ENCODE measurements at regions not wholly inside any gene's neighbourhood (a gene's known extent, or its start where the extent isn't known, plus 50 kb on each side); places are given as distances from the start of the nearest gene placed in this dataset.

DNA sequence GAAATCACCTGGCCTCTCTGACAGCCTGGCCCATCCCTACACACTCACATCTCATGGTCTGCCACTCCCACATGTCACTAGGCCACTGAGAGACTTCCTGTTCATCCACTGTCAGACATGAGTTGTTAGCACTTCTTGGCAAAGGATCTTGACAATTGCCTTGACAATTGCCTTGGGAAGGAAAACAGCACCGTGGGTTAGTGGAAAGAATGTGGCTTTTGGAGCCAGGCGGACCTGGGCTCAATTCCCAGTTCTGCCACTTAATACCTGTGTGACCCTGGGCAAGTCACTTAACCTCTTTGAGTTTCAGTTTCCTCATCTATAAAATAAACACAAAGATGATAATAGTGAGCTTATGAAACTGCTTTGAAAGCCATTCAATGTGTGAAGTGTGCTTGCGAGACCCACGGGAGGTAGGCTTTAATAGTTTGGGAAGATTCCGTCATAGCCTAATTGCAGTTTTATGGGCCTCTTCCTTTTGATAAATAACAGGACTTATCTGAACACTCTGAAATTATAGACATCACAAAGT is 250.4 kb downstream of the C12orf75 start:
- no peaks in the 10 kb centered on the region for H3K4me1 ChIP-seq (ENCODE audit: control insufficient read depth, insufficient read depth, low read length, poor library complexity, severe bottlenecking)
- ATAC-seq (ENCODE audit: low read depth in 2 of 2) (no peak), DNase-seq (no peak)
- H3K9me3 ChIP-seq (ENCODE audit: control insufficient read depth in 2 of 2, low read length in 2 of 2), result no peaks in the 10 kb centered on the region
- H3K9me3 Mint-ChIP-seq, result peaks cover 0 to 5% (median 0%) of the 10 kb centered on the region in 7 donors
- H3K4me3 Mint-ChIP-seq, result no peak overlapping the region
- no peaks in the 10 kb centered on the region for H3K36me3 Mint-ChIP-seq
- no peak overlapping the region for H3K4me3 ChIP-seq (ENCODE audit: low read depth, low read length)
- no peak overlapping the region for H3K27ac ChIP-seq (ENCODE audit: insufficient read depth, low read length, poor library complexity, severe bottlenecking)
- no peaks in the 10 kb centered on the region for H3K27me3 Mint-ChIP-seq
- peaks cover 7% of the 10 kb centered on the region for H3K27me3 ChIP-seq (ENCODE audit: control insufficient read depth, insufficient read depth, low read length)
- H3K4me1 Mint-ChIP-seq, result no peaks in the 10 kb centered on the region
- H3K27ac Mint-ChIP-seq, result no peak overlapping the region
- H3K36me3 ChIP-seq (ENCODE audit: control insufficient read depth, insufficient read depth, low read length), result no peaks in the 10 kb centered on the region

DNA sequence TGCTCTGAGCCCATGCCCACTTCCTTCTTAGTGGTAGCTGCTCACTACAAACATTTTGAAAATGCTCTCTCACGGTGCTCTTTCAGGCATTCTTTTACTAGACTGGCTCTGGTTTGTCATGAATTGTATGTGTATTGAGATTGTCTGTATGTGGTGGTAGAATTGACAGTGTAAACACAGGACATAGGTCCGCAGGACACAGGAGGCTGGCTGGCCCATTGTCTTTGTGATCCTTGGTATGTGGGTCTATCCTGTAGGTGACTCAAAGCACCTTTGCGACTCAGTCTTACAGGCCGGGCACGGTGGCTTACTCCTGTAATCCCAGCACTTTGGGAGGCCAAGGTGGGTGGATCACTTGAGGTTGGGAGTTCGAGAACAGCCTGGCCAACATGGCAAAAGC is 250.9 kb downstream of the C12orf75 start:
- Mint-ChIP-seq H3K4me3 (no peak overlapping the region), H3K27ac (no peak overlapping the region), H3K9me3 (peaks cover 0 to 5% (median 0%) of the 10 kb centered on the region in 7 donors), H3K36me3 (no peaks in the 10 kb centered on the region), H3K4me1 (no peaks in the 10 kb centered on the region), H3K27me3 (no peaks in the 10 kb centered on the region)
- H3K27ac ChIP-seq (ENCODE audit: insufficient read depth, low read length, poor library complexity, severe bottlenecking), result no peak overlapping the region
- no peaks in the 10 kb centered on the region for H3K36me3 ChIP-seq (ENCODE audit: control insufficient read depth, insufficient read depth, low read length)
- no peaks in the 10 kb centered on the region for H3K9me3 ChIP-seq (ENCODE audit: control insufficient read depth in 2 of 2, low read length in 2 of 2)
- no peak for DNase-seq
- ATAC-seq (ENCODE audit: low read depth in 2 of 2), result no peak
- no peak overlapping the region for H3K4me3 ChIP-seq (ENCODE audit: low read depth, low read length)
- peaks cover 7% of the 10 kb centered on the region for H3K27me3 ChIP-seq (ENCODE audit: control insufficient read depth, insufficient read depth, low read length)
- H3K4me1 ChIP-seq (ENCODE audit: control insufficient read depth, insufficient read depth, low read length, poor library complexity, severe bottlenecking), result no peaks in the 10 kb centered on the region

DNA sequence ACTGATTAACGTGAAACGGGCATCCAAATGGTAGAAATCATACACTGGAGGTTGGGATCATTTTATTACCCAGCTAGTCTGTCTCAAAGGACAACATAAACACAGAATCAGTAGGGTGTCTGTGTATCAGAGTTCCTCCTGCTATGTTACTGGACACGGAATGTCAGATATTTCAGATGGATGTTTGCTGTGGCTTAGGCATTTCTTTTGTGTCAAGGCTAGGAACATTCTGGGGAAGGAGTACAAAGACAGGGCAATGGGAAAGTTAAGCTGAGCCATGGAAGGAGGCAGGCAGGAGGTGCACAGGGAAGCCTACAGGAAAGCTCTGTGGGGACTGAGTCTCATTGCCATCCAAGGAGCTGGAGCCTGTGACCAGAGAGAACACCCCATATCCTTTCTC is 254.6 kb downstream of the C12orf75 start:
- Mint-ChIP-seq H3K27ac (no peak overlapping the region), H3K9me3 (peaks cover 0 to under 1% (median 0%) of the 10 kb centered on the region in 7 donors), H3K4me3 (no peak overlapping the region)

DNA sequence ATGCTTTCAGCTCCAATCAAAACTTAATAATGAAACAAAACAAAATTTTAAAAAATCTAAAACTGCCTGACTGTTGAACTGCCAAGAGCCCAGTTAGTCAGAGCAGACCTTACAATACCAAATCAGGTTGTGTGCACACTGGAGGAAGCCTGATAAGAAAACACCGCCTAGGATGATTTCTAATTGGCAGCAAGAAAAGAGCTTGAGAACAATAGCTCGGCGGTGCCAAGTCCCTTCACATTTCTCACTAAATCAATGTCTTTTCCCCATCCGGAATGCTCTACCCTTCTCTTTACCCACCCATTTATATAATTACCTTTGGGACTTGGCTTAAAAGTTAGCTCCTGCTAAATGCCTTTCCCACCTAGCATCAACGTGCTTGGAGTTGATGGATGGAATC is 256.7 kb downstream of the C12orf75 start:
- H3K27ac Mint-ChIP-seq, result no peak overlapping the region
- no peaks in the 10 kb centered on the region for H3K36me3 Mint-ChIP-seq
- H3K4me3 Mint-ChIP-seq, result no peak overlapping the region
- no peaks in the 10 kb centered on the region for H3K9me3 Mint-ChIP-seq
- no peaks in the 10 kb centered on the region for H3K9me3 ChIP-seq (ENCODE audit: control insufficient read depth in 2 of 2, low read length in 2 of 2)
- H3K4me3 ChIP-seq (ENCODE audit: low read depth, low read length), result no peak overlapping the region
- H3K27ac ChIP-seq (ENCODE audit: insufficient read depth, low read length, poor library complexity, severe bottlenecking), result no peak overlapping the region
- DNase-seq, result no peak
- H3K27me3 Mint-ChIP-seq, result no peaks in the 10 kb centered on the region
- H3K36me3 ChIP-seq (ENCODE audit: control insufficient read depth, insufficient read depth, low read length), result no peaks in the 10 kb centered on the region
- ATAC-seq (ENCODE audit: low read depth in 2 of 2), result no peak
- peaks cover 4% of the 10 kb centered on the region for H3K27me3 ChIP-seq (ENCODE audit: control insufficient read depth, insufficient read depth, low read length)
- no peaks in the 10 kb centered on the region for H3K4me1 Mint-ChIP-seq
- no peaks in the 10 kb centered on the region for H3K4me1 ChIP-seq (ENCODE audit: control insufficient read depth, insufficient read depth, low read length, poor library complexity, severe bottlenecking)

More for the DNA sequence above, 254.6 kb downstream of the C12orf75 start:
- no peaks in the 10 kb centered on the region for H3K36me3 Mint-ChIP-seq
- H3K4me1 ChIP-seq (ENCODE audit: control insufficient read depth, insufficient read depth, low read length, poor library complexity, severe bottlenecking), result no peaks in the 10 kb centered on the region
- no peaks in the 10 kb centered on the region for H3K9me3 ChIP-seq (ENCODE audit: control insufficient read depth in 2 of 2, low read length in 2 of 2)
- H3K4me1 Mint-ChIP-seq, result no peaks in the 10 kb centered on the region
- no peak overlapping the region for H3K27ac ChIP-seq (ENCODE audit: insufficient read depth, low read length, poor library complexity, severe bottlenecking)
- DNase-seq (no peak), ATAC-seq (ENCODE audit: low read depth in 2 of 2) (no peak)
- H3K4me3 ChIP-seq (ENCODE audit: low read depth, low read length), result no peak overlapping the region
- H3K36me3 ChIP-seq (ENCODE audit: control insufficient read depth, insufficient read depth, low read length), result no peaks in the 10 kb centered on the region
- no peaks in the 10 kb centered on the region for H3K27me3 Mint-ChIP-seq
- H3K27me3 ChIP-seq (ENCODE audit: control insufficient read depth, insufficient read depth, low read length), result peaks cover 4% of the 10 kb centered on the region

- no peaks in the 10 kb centered on the region for H3K36me3 ChIP-seq (ENCODE audit: control insufficient read depth, insufficient read depth, low read length)
- no peaks in the 10 kb centered on the region for H3K27me3 Mint-ChIP-seq
- H3K4me3 ChIP-seq (ENCODE audit: low read depth, low read length), result no peak overlapping the region
- no peaks in the 10 kb centered on the region for H3K4me1 Mint-ChIP-seq
- DNase-seq, result no peak
- H3K9me3 ChIP-seq (ENCODE audit: control insufficient read depth in 2 of 2, low read length in 2 of 2), result no peaks in the 10 kb centered on the region
- H3K4me3 Mint-ChIP-seq, result no peak overlapping the region
- H3K36me3 Mint-ChIP-seq, result no peaks in the 10 kb centered on the region
- no peak overlapping the region for H3K27ac ChIP-seq (ENCODE audit: insufficient read depth, low read length, poor library complexity, severe bottlenecking)
- H3K4me1 ChIP-seq (ENCODE audit: control insufficient read depth, insufficient read depth, low read length, poor library complexity, severe bottlenecking), result no peaks in the 10 kb centered on the region
- no peak for ATAC-seq (ENCODE audit: low read depth in 2 of 2)
- peaks cover 4% of the 10 kb centered on the region for H3K27me3 ChIP-seq (ENCODE audit: control insufficient read depth, insufficient read depth, low read length)
- H3K9me3 Mint-ChIP-seq, result no peaks in the 10 kb centered on the region
- no peak overlapping the region for H3K27ac Mint-ChIP-seq
These were observed 257.6 kb downstream of the C12orf75 start for GRCh38 chr12:105588106-105588505.

DNA sequence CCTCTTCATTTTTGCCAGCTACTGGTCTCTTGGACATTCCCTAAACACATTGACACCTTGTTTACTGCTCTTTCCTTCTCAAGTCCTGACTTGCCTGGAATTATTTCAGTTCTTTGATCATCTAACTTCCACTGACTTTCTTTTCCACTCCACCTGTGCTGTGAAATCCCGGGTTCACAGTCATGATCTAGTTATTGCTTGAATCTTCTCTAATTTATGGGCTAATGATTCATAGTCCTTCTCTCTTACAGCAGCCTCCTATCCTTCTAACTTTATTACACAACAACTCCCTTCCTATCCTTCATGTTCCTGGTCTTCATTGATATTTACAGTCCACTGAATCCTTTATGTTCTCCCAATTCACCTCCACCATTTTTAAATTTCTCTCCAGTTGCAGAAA is 260.1 kb downstream of the C12orf75 start:
- H3K4me3 ChIP-seq (ENCODE audit: low read depth, low read length), result no peak overlapping the region
- Mint-ChIP-seq H3K9me3 (peaks cover 0 to 1% (median 0%) of the 10 kb centered on the region in 7 donors), H3K27ac (no peak overlapping the region), H3K36me3 (no peaks in the 10 kb centered on the region), H3K27me3 (peaks cover 4% of the 10 kb centered on the region), H3K4me3 (no peak overlapping the region), H3K4me1 (no peaks in the 10 kb centered on the region)
- ATAC-seq (ENCODE audit: low read depth in 2 of 2) (no peak), DNase-seq (no peak)
- no peaks in the 10 kb centered on the region for H3K27me3 ChIP-seq (ENCODE audit: control insufficient read depth, insufficient read depth, low read length)
- no peaks in the 10 kb centered on the region for H3K4me1 ChIP-seq (ENCODE audit: control insufficient read depth, insufficient read depth, low read length, poor library complexity, severe bottlenecking)
- H3K27ac ChIP-seq (ENCODE audit: insufficient read depth, low read length, poor library complexity, severe bottlenecking), result no peak overlapping the region
- H3K9me3 ChIP-seq (ENCODE audit: control insufficient read depth in 2 of 2, low read length in 2 of 2), result no peaks in the 10 kb centered on the region
- no peaks in the 10 kb centered on the region for H3K36me3 ChIP-seq (ENCODE audit: control insufficient read depth, insufficient read depth, low read length)

DNA sequence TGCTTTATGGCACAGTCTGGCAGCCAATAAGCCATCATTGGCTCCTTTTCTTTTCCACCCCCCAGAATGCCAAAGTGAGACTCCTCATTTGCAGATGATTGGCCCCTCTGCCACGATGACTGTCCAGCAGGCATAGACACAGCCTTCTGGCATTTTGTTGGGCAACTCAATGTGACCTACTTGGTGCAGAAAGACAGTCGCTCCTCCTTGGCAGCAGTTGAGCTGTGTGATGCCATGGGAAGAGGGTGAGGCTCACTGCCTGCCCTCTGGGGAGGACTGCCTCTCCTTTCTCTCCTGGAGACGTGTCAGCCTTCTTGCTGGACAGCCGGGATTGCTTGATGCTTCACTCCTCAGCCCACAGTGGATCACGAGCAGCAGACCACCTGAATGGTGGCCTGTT is 264.9 kb downstream of the C12orf75 start:
- Mint-ChIP-seq H3K9me3 (peaks cover 0 to 3% (median 0%) of the 10 kb centered on the region in 7 donors), H3K27ac (no peak overlapping the region), H3K4me1 (no peaks in the 10 kb centered on the region), H3K27me3 (peaks cover 4% of the 10 kb centered on the region), H3K4me3 (no peak overlapping the region), H3K36me3 (no peaks in the 10 kb centered on the region)
- H3K27ac ChIP-seq (ENCODE audit: insufficient read depth, low read length, poor library complexity, severe bottlenecking), result no peak overlapping the region
- DNase-seq, result no peak
- H3K27me3 ChIP-seq (ENCODE audit: control insufficient read depth, insufficient read depth, low read length), result no peaks in the 10 kb centered on the region
- no peaks in the 10 kb centered on the region for H3K9me3 ChIP-seq (ENCODE audit: control insufficient read depth in 2 of 2, low read length in 2 of 2)
- ATAC-seq (ENCODE audit: low read depth in 2 of 2), result no peak
- no peaks in the 10 kb centered on the region for H3K36me3 ChIP-seq (ENCODE audit: control insufficient read depth, insufficient read depth, low read length)
- no peak overlapping the region for H3K4me3 ChIP-seq (ENCODE audit: low read depth, low read length)
- H3K4me1 ChIP-seq (ENCODE audit: control insufficient read depth, insufficient read depth, low read length, poor library complexity, severe bottlenecking), result no peaks in the 10 kb centered on the region

- Mint-ChIP-seq H3K4me1 (no peaks in the 10 kb centered on the region), H3K9me3 (peaks cover 0 to 3% (median 0%) of the 10 kb centered on the region in 7 donors), H3K4me3 (no peak overlapping the region), H3K27ac (no peak overlapping the region), H3K36me3 (no peaks in the 10 kb centered on the region), H3K27me3 (peaks cover 4% of the 10 kb centered on the region)
- DNase-seq, result no peak
- Histone ChIP-seq H3K4me3 (ENCODE audit: low read depth, low read length) (no peak overlapping the region), H3K27me3 (ENCODE audit: control insufficient read depth, insufficient read depth, low read length) (no peaks in the 10 kb centered on the region), H3K4me1 (ENCODE audit: control insufficient read depth, insufficient read depth, low read length, poor library complexity, severe bottlenecking) (no peaks in the 10 kb centered on the region), H3K9me3 (ENCODE audit: control insufficient read depth in 2 of 2, low read length in 2 of 2) (no peaks in the 10 kb centered on the region), H3K36me3 (ENCODE audit: control insufficient read depth, insufficient read depth, low read length) (no peaks in the 10 kb centered on the region), H3K27ac (ENCODE audit: insufficient read depth, low read length, poor library complexity, severe bottlenecking) (no peak overlapping the region)
- ATAC-seq (ENCODE audit: low read depth in 2 of 2), result no peak
These were observed 266.2 kb downstream of the C12orf75 start for GRCh38 chr12:105596731-105597130.

Measured in CD4-positive, CD25-positive, alpha-beta regulatory T cell (primary cell).